HepG2 (cell line): ENCODE measurements at regions not wholly inside any gene's neighbourhood (a gene's known extent, or its start where the extent isn't known, plus 50 kb on each side); places are given as distances from the start of the nearest gene placed in this dataset.

ENCODE experiments used
- ATAC-seq: fragments of 200-7000 bp; cut with Tn5 transposase; 3 replicates; pipeline ENCODE4 v1.9.1; 2020; ENCODE audit warnings: mild to moderate bottlenecking, moderate library complexity
- BruUV-seq: library from RNA; stranded (reverse); fragments of 400-500 nt; replicated peaks from 2 replicates; lab custom pipeline; 2021; lab: Mats Ljungman, UMichigan
- CTCF ChIA-PET: fragments of 300-600 bp; formaldehyde crosslinking; extraction: SDS; loops from one replicate; lab custom pipeline; 2021; ENCODE audit warnings: low total read pairs, inconsistent platforms, low intra/inter-chr PET ratio; lab: Yijun Ruan, JAX
- POLR2A ChIA-PET: fragments of 350-600 bp; sonication (Branson Sonifier 250); formaldehyde crosslinking; loops from one replicate; lab custom pipeline; 2020; ENCODE audit warnings: antibody characterized with exemption, inconsistent platforms; lab: Yijun Ruan, JAX
- DNase-seq: peaks from one replicate; pipeline ENCODE4 v3.0.0-alpha.2; 2015; ENCODE audit warnings: low spot score
- FAIRE-seq: peaks from 3 replicates; lab custom pipeline; 2011; peaks lifted over from hg19 to GRCh38; lab: Jason Lieb, UNC
- H2AFZ ChIP-seq: one replicate; pipeline ENCODE4 v1.6.1; 2011; ENCODE audit warnings: low read length, inconsistent platforms
- H3K27ac ChIP-seq: fragments of 300-600 bp; 3 replicates; pipeline ENCODE4 v1.8.0; 2011; ENCODE audit warnings: mixed run types, mild to moderate bottlenecking, mixed read lengths, low read length, inconsistent platforms; ENCODE audit not compliant: insufficient read depth; ENCODE audit errors: extremely low read length
- H3K27me3 ChIP-seq, 2 experiments: fragments of 200-600 bp in 1 of 2; 2 replicates in 1 of 2; 3 replicates in 1 of 2; pipeline versions ENCODE4 v1.6.0 to v1.8.0; 2011; ENCODE audit warnings: low read length in 2 of 2, mild to moderate bottlenecking in 2 of 2, moderate library complexity in 2 of 2, inconsistent platforms in 1 of 2; ENCODE audit not compliant: insufficient read depth in 2 of 2, control insufficient read depth in 1 of 2
- H3K36me3 ChIP-seq, 2 experiments: fragments of 200-600 bp in 1 of 2; replicated peaks in 1 of 2; 2 replicates in 1 of 2; 3 replicates in 1 of 2; pipeline versions ENCODE4 v1.5.1 to v1.8.0; 2011; ENCODE audit warnings: low read length in 2 of 2, inconsistent platforms in 1 of 2; ENCODE audit not compliant: insufficient read depth in 2 of 2, control insufficient read depth in 1 of 2
- H3K4me1 ChIP-seq: 2 replicates; pipeline ENCODE4 v1.5.1; 2012; ENCODE audit warnings: low read length, inconsistent platforms; ENCODE audit not compliant: insufficient read depth
- H3K4me2 ChIP-seq: 2 replicates; pipeline ENCODE4 v1.6.0; 2011; ENCODE audit warnings: low read depth, low read length, inconsistent platforms
- H3K4me3 ChIP-seq, 3 experiments: fragments of 200-600 bp in 1 of 3; sonication (generic), shearing (Covaris generic) in 1 of 3; replicated peaks in 1 of 3; 2 replicates each; pipeline ENCODE4 v1.5.1; 2011 to 2016; ENCODE audit warnings: low read length in 3 of 3, inconsistent platforms in 2 of 3, low read depth in 2 of 3, mild to moderate bottlenecking in 2 of 3, control low read depth in 1 of 3, mixed read lengths in 1 of 3; ENCODE audit not compliant: insufficient read depth in 1 of 3
- H3K79me2 ChIP-seq: one replicate; pipeline ENCODE4 v1.6.1; 2011; ENCODE audit warnings: low read length, inconsistent platforms; ENCODE audit not compliant: insufficient read depth
- H3K9ac ChIP-seq: 2 replicates; pipeline ENCODE4 v1.6.0; 2011; ENCODE audit warnings: mild to moderate bottlenecking, low read depth, low read length, inconsistent platforms; ENCODE audit not compliant: insufficient read depth
- H3K9me3 ChIP-seq: 2 replicates; pipeline ENCODE4 v1.5.1; 2012; ENCODE audit warnings: mild to moderate bottlenecking, low read length
- H4K20me1 ChIP-seq: 2 replicates; pipeline ENCODE4 v1.6.0; 2011; ENCODE audit warnings: inconsistent platforms, mild to moderate bottlenecking, low read length, moderate library complexity; ENCODE audit not compliant: insufficient read depth
- AGO2 ChIP-seq: fragments of 200-400 bp; formaldehyde crosslinking; optimal IDR thresholded peaks from 2 replicates; pipeline ENCODE3; 2017; ENCODE audit warnings: mild to moderate bottlenecking, low read depth, low read length, moderate library complexity
- CAMTA2 ChIP-seq: sonication (generic); formaldehyde crosslinking; IDR thresholded peaks from 2 replicates; pipeline ENCODE4 v1.4.0; 2020; ENCODE audit warnings: mild to moderate bottlenecking, missing genetic modification reagents, borderline replicate concordance
- DR1 ChIP-seq: sonication (generic); formaldehyde crosslinking; IDR thresholded peaks from 2 replicates; pipeline ENCODE4 v1.8.0; 2021; ENCODE audit warnings: mild to moderate bottlenecking, missing genetic modification reagents, inconsistent platforms
- HCFC1 ChIP-seq: fragments of 150-350 bp; IDR thresholded peaks from 2 replicates; pipeline ENCODE4 v1.6.1; 2014; ENCODE audit warnings: low read depth, low read length
- MBNL3 ChIP-seq: fragments of 250-450 bp; sonication (Bioruptor Pico); conservative IDR thresholded peaks from 2 replicates; pipeline ENCODE4 v1.8.0; 2022; ENCODE audit warnings: mild to moderate bottlenecking, inconsistent platforms
- MTF2 ChIP-seq: sonication (generic); formaldehyde crosslinking; IDR thresholded peaks from 2 replicates; pipeline ENCODE4 v1.5.0; 2020; ENCODE audit warnings: missing genetic modification reagents, borderline replicate concordance
- RBAK ChIP-seq: sonication (generic); formaldehyde crosslinking; IDR thresholded peaks from 2 replicates; pipeline ENCODE4 v1.5.1; 2020; ENCODE audit warnings: mild to moderate bottlenecking, missing genetic modification reagents
- RBM22 ChIP-seq: fragments of 200-400 bp; formaldehyde crosslinking; optimal IDR thresholded peaks from 2 replicates; pipeline ENCODE3; 2017; ENCODE audit warnings: mild to moderate bottlenecking, low read length, moderate library complexity
- ZMYM3 ChIP-seq: sonication (generic); formaldehyde crosslinking; IDR thresholded peaks from 2 replicates; pipeline ENCODE4 v1.5.1; 2020; ENCODE audit warnings: mild to moderate bottlenecking, missing genetic modification reagents
- ZNF30 ChIP-seq: sonication (generic); formaldehyde crosslinking; IDR thresholded peaks from 2 replicates; pipeline ENCODE4 v1.5.0; 2020; ENCODE audit warnings: mild to moderate bottlenecking, missing genetic modification reagents
- ZNF530 ChIP-seq: sonication (generic); formaldehyde crosslinking; IDR thresholded peaks from 2 replicates; pipeline ENCODE4 v1.5.0; 2020; ENCODE audit warnings: low read depth, mild to moderate bottlenecking, missing genetic modification reagents
- ZNF674 ChIP-seq: sonication (generic); formaldehyde crosslinking; IDR thresholded peaks from 2 replicates; pipeline ENCODE4 v1.5.0; 2020; ENCODE audit warnings: low read depth, mild to moderate bottlenecking, missing genetic modification reagents
- whole genome bisulfite sequencing: methylation state at CpG from one replicate; pipeline ENCODE4 v1.1.6; 2017; ENCODE audit warnings: low lambda C conversion rate; 5-methylcytosine and 5-hydroxymethylcytosine counted together
- in situ Hi-C: cut with HindIII; loops from 2 replicates; pipeline ENCODE4 v1.10.0; 2017; ENCODE audit warnings: low pct_unique_long_range_greater_than_20kb; ENCODE audit not compliant: extremely low pct_ligation_motif_present
- intact Hi-C: fragments of 100-400 bp; cut with micrococcal nuclease; formaldehyde crosslinking; loops from one replicate; pipeline ENCODE4 v1.10.0; 2022; ENCODE audit not compliant: unreplicated experiment
- TF ChIP-seq, protein P1 (sequence below): fragments of 450-650 bp; IDR thresholded peaks from 2 replicates; pipeline ENCODE4 v1.6.1; 2017
- TF ChIP-seq, protein P2 (sequence below): sonication (generic); formaldehyde crosslinking; IDR thresholded peaks from 2 replicates; pipeline ENCODE4 v1.4.0; 2020; ENCODE audit warnings: missing genetic modification reagents, borderline replicate concordance

DNA sequence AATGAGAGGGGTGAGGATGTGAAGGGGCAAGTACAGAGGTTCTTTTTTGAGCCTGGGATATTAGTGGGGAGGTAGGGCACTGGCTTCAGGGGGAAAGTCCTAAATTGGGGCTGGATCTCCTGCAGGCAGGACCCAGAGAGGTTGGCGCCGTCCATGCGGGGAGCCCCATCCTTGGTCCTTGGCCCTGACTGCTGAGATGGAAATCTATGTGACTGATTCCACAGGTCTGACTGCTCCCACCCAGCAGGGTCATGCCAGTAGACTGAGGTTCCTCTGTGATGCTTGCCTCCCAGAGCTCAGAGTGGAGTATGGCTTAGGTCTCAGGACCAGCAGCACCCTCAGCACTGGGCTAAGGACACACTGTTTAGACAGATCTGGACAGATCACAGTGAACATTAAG lies 988.6 kb upstream of the TMEM132C start:
- no TSS peak for BruUV-seq
- H3K4me1 ChIP-seq: no peaks in the 10 kb centered on the region
- TF ChIP-seq ZNF530 (CRISPR knock-in tag) (no peak), AGO2 (no peak), DR1 (CRISPR knock-in tag) (no peak), MBNL3 (CRISPR knock-in tag) (no peak), CAMTA2 (CRISPR knock-in tag) (no peak), ZNF674 (CRISPR knock-in tag) (no peak), MTF2 (CRISPR knock-in tag) (no peak), ZMYM3 (CRISPR knock-in tag) (no peak), HCFC1 (no peak), RBM22 (no peak), RBAK (CRISPR knock-in tag) (no peak), ZNF30 (CRISPR knock-in tag) (no peak)
- TF ChIP-seq, protein P1, sequence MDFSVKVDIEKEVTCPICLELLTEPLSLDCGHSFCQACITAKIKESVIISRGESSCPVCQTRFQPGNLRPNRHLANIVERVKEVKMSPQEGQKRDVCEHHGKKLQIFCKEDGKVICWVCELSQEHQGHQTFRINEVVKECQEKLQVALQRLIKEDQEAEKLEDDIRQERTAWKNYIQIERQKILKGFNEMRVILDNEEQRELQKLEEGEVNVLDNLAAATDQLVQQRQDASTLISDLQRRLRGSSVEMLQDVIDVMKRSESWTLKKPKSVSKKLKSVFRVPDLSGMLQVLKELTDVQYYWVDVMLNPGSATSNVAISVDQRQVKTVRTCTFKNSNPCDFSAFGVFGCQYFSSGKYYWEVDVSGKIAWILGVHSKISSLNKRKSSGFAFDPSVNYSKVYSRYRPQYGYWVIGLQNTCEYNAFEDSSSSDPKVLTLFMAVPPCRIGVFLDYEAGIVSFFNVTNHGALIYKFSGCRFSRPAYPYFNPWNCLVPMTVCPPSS: no peak
- TF ChIP-seq, protein P2, sequence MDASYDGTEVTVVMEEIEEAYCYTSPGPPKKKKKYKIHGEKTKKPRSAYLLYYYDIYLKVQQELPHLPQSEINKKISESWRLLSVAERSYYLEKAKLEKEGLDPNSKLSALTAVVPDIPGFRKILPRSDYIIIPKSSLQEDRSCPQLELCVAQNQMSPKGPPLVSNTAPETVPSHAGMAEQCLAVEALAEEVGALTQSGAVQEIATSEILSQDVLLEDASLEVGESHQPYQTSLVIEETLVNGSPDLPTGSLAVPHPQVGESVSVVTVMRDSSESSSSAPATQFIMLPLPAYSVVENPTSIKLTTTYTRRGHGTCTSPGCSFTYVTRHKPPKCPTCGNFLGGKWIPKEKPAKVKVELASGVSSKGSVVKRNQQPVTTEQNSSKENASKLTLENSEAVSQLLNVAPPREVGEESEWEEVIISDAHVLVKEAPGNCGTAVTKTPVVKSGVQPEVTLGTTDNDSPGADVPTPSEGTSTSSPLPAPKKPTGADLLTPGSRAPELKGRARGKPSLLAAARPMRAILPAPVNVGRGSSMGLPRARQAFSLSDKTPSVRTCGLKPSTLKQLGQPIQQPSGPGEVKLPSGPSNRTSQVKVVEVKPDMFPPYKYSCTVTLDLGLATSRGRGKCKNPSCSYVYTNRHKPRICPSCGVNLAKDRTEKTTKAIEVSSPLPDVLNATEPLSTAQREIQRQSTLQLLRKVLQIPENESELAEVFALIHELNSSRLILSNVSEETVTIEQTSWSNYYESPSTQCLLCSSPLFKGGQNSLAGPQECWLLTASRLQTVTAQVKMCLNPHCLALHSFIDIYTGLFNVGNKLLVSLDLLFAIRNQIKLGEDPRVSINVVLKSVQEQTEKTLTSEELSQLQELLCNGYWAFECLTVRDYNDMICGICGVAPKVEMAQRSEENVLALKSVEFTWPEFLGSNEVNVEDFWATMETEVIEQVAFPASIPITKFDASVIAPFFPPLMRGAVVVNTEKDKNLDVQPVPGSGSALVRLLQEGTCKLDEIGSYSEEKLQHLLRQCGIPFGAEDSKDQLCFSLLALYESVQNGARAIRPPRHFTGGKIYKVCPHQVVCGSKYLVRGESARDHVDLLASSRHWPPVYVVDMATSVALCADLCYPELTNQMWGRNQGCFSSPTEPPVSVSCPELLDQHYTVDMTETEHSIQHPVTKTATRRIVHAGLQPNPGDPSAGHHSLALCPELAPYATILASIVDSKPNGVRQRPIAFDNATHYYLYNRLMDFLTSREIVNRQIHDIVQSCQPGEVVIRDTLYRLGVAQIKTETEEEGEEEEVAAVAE (CRISPR knock-in tag): no peak
- TF ChIP-seq, all 625 proteins: peak for 0
- Histone ChIP-seq H3K27ac (no peak overlapping the region), H3K4me2 (no peak overlapping the region), H3K9ac (no peak overlapping the region), H2AFZ (no peak overlapping the region), H4K20me1 (no peaks in the 10 kb centered on the region), H3K79me2 (no peaks in the 10 kb centered on the region), H3K4me3 (no peak overlapping the region), H3K9me3 (no peaks in the 10 kb centered on the region), H3K27me3 (0 out of 5 replicates have a peak, but pooled peaks cover 0 to 2% of the 10 kb centered on the region in 2 experiments), H3K36me3 (no peaks in the 10 kb centered on the region)
- ChIA-PET CTCF (no interaction called here), POLR2A (no interaction called here)
- in situ Hi-C loops: no loop called here
- FAIRE-seq: no peak
- ATAC-seq: no peak
- intact Hi-C loops: no loop called here
- no CpG with 5 or more reads among the region's 3 CpGs for WGBS
- DNase-seq: no peak
